GM23338 (cell line): ENCODE measurements at regions not wholly inside any gene's neighbourhood (a gene's known extent, or its start where the extent isn't known, plus 50 kb on each side); places are given as distances from the start of the nearest gene placed in this dataset.

Experiments
- ATAC-seq: fragments of 200-7000 bp; cut with Tn5 transposase; 3 replicates; pipeline ENCODE4 v1.9.1; 2020
- DNase-seq: peaks from one replicate; pipeline ENCODE4 v3.0.0-alpha.2; 2015; ENCODE audit warnings: low spot score
- H2AFZ ChIP-seq: fragments of 200-600 bp; sonication (generic); 2 replicates; pipeline ENCODE4 v1.8.0; 2016; ENCODE audit warnings: antibody characterized with exemption, mild to moderate bottlenecking, moderate library complexity
- H3F3A ChIP-seq: fragments of 200-600 bp; sonication (generic); replicated peaks from 2 replicates; pipeline ENCODE4 v1.8.0; 2017; ENCODE audit warnings: antibody characterized with exemption, mixed run types, low read depth
- H3K27ac ChIP-seq: fragments of 200-600 bp; sonication (generic); 2 replicates; pipeline ENCODE4 v1.6.1; 2016; ENCODE audit warnings: low read depth
- H3K27me3 ChIP-seq: fragments of 200-600 bp; sonication (generic); 2 replicates; pipeline ENCODE4 v1.8.0; 2016; ENCODE audit warnings: mild to moderate bottlenecking, mixed run types, moderate library complexity; ENCODE audit not compliant: insufficient read depth
- H3K36me3 ChIP-seq: fragments of 200-600 bp; sonication (generic); 2 replicates; pipeline ENCODE4 v1.8.0; 2016; ENCODE audit warnings: mild to moderate bottlenecking; ENCODE audit not compliant: insufficient read depth
- H3K4me1 ChIP-seq: fragments of 200-600 bp; sonication (generic); 2 replicates; pipeline ENCODE4 v1.8.0; 2016; ENCODE audit warnings: mild to moderate bottlenecking, moderate library complexity; ENCODE audit not compliant: insufficient read depth
- H3K4me2 ChIP-seq: fragments of 200-600 bp; sonication (generic); 2 replicates; pipeline ENCODE4 v1.7.1; 2017; ENCODE audit warnings: mixed run types
- H3K4me3 ChIP-seq: fragments of 200-600 bp; sonication (generic); 2 replicates; pipeline ENCODE4 v1.6.1; 2016; ENCODE audit warnings: mixed run types
- H3K79me2 ChIP-seq: fragments of 200-600 bp; sonication (generic); replicated peaks from 2 replicates; pipeline ENCODE4 v1.8.0; 2017; ENCODE audit warnings: mild to moderate bottlenecking; ENCODE audit not compliant: insufficient read depth
- H3K9me2 ChIP-seq: fragments of 200-600 bp; sonication (generic); 2 replicates; pipeline ENCODE4 v1.8.0; 2017; ENCODE audit not compliant: insufficient read depth
- H4K20me1 ChIP-seq: fragments of 200-600 bp; sonication (generic); replicated peaks from 2 replicates; pipeline ENCODE4 v1.8.0; 2017; ENCODE audit warnings: mild to moderate bottlenecking; ENCODE audit not compliant: insufficient read depth
- H3K27ac Mint-ChIP-seq: 2 replicates; pipeline ENCODE4 v1.8.0; 2020; ENCODE audit warnings: inconsistent platforms, mild to moderate bottlenecking, moderate library complexity, mixed read lengths
- H3K27me3 Mint-ChIP-seq: 3 replicates; pipeline ENCODE4 v1.8.0; 2022; ENCODE audit warnings: low read depth, mild to moderate bottlenecking, moderate library complexity, mixed read lengths, inconsistent platforms; ENCODE audit not compliant: insufficient read depth, poor library complexity
- H3K36me3 Mint-ChIP-seq: 3 replicates; pipeline ENCODE4 v1.8.0; 2021; ENCODE audit warnings: low read depth, mild to moderate bottlenecking, inconsistent platforms, moderate library complexity, mixed read lengths
- H3K4me1 Mint-ChIP-seq: 3 replicates; pipeline ENCODE4 v1.8.0; 2020; ENCODE audit warnings: mild to moderate bottlenecking, inconsistent platforms, mixed read lengths
- H3K4me3 Mint-ChIP-seq: 3 replicates; pipeline ENCODE4 v1.8.0; 2021; ENCODE audit warnings: moderate library complexity, mild to moderate bottlenecking, inconsistent platforms, mixed read lengths
- H3K9me3 Mint-ChIP-seq: 3 replicates; pipeline ENCODE4 v1.8.0; 2020; ENCODE audit warnings: moderate library complexity, mild to moderate bottlenecking, inconsistent platforms, mixed read lengths
- CREB1 ChIP-seq: fragments of 250-450 bp; sonication (Bioruptor Pico); IDR thresholded peaks from 2 replicates; pipeline ENCODE4 v1.5.0; 2020; ENCODE audit warnings: low read depth, mild to moderate bottlenecking, moderate library complexity
- EZH2 ChIP-seq: fragments of 200-600 bp; sonication (generic); IDR thresholded peaks from one replicate; pipeline ENCODE4 v1.8.0; 2017; ENCODE audit warnings: antibody characterized with exemption, mild to moderate bottlenecking, low read depth; ENCODE audit not compliant: unreplicated experiment
- EZH2phosphoT487 ChIP-seq: fragments of 200-600 bp; sonication (generic); IDR thresholded peaks from one replicate; pipeline ENCODE4 v1.8.1; 2018; ENCODE audit warnings: antibody characterized with exemption; ENCODE audit not compliant: unreplicated experiment
- JUNB ChIP-seq: IDR thresholded peaks from one replicate; pipeline ENCODE4 v1.6.1; 2016; ENCODE audit warnings: antibody characterized with exemption; ENCODE audit not compliant: unreplicated experiment
- NANOG ChIP-seq: IDR thresholded peaks from 2 replicates; pipeline ENCODE4 v1.6.1; 2016; ENCODE audit warnings: antibody characterized with exemption, borderline replicate concordance
- POLR2AphosphoS5 ChIP-seq: IDR thresholded peaks from 2 replicates; pipeline ENCODE4 v1.6.1; 2016; ENCODE audit warnings: antibody characterized with exemption, low read depth
- STAT1 ChIP-seq: IDR thresholded peaks from one replicate; pipeline ENCODE4 v1.6.1; 2016; ENCODE audit warnings: antibody characterized with exemption; ENCODE audit not compliant: unreplicated experiment
- ZNF114 ChIP-seq: fragments of 250-450 bp; sonication (Bioruptor Pico); IDR thresholded peaks from 2 replicates; pipeline ENCODE4 v1.5.0; 2020; ENCODE audit warnings: mild to moderate bottlenecking, moderate library complexity
- ZNF331 ChIP-seq: fragments of 250-450 bp; sonication (Bioruptor Pico); IDR thresholded peaks from 2 replicates; pipeline ENCODE4 v1.5.0; 2020; ENCODE audit warnings: low read depth, mild to moderate bottlenecking, moderate library complexity
- TF ChIP-seq, protein P1 (sequence below), 2 experiments: fragments of 200-600 bp in 1 of 2; sonication (generic) in 1 of 2; conservative IDR thresholded peaks; 2 replicates each; pipeline versions ENCODE4 v1.5.1 to v1.6.1; 2016 to 2017; ENCODE audit warnings: antibody characterized with exemption in 2 of 2, low read depth in 2 of 2, mild to moderate bottlenecking in 2 of 2, moderate library complexity in 1 of 2
- TF ChIP-seq, protein P2 (sequence below): IDR thresholded peaks from 2 replicates; pipeline ENCODE4 v1.6.1; 2016; ENCODE audit warnings: antibody characterized with exemption
- TF ChIP-seq, protein P3 (sequence below): IDR thresholded peaks from one replicate; pipeline ENCODE4 v1.6.1; 2018; ENCODE audit warnings: antibody characterized with exemption; ENCODE audit not compliant: unreplicated experiment
- TF ChIP-seq, protein P4 (sequence below): fragments of 250-450 bp; sonication (Bioruptor Pico); IDR thresholded peaks from 2 replicates; pipeline ENCODE4 v1.5.0; 2020; ENCODE audit warnings: mild to moderate bottlenecking, moderate library complexity

DNA sequence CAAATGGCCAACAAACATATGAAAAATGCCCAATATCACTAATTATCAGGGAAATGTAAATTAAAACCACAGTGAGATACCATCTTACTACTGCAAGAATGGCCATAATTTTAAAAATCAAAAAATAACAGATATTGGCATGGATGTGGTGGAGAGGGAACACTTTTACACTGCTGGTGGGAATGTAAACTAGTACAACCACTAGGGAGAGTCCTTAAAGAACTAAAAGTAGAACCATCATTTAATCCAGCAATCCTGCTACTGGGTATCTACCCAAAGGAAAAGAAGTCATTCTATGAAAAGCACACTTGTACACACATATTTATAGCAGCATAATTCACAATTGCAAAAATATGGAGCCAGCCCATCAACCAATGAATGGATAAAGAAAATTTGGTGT is 459.7 kb downstream of the GXYLT1 start:
- Histone ChIP-seq H3K79me2 (no peaks in the 10 kb centered on the region), H3K27me3 (no peaks in the 10 kb centered on the region), H3K4me1 (no peaks in the 10 kb centered on the region), H3K27ac (no peak overlapping the region), H3F3A (no peaks in the 10 kb centered on the region), H3K4me3 (no peak overlapping the region), H3K36me3 (no peaks in the 10 kb centered on the region), H2AFZ (no peak overlapping the region), H3K9me2 (no peaks in the 10 kb centered on the region), H4K20me1 (no peaks in the 10 kb centered on the region), H3K4me2 (no peak overlapping the region)
- no peak for DNase-seq
- H3K4me1 Mint-ChIP-seq: no peaks in the 10 kb centered on the region
- TF ChIP-seq POLR2AphosphoS5 (no peak), ZNF331 (CRISPR knock-in tag) (no peak), NANOG (no peak), EZH2 (no peak), STAT1 (no peak), EZH2phosphoT487 (no peak), CREB1 (CRISPR knock-in tag) (no peak), JUNB (no peak), ZNF114 (CRISPR knock-in tag) (no peak)
- TF ChIP-seq, protein P1, sequence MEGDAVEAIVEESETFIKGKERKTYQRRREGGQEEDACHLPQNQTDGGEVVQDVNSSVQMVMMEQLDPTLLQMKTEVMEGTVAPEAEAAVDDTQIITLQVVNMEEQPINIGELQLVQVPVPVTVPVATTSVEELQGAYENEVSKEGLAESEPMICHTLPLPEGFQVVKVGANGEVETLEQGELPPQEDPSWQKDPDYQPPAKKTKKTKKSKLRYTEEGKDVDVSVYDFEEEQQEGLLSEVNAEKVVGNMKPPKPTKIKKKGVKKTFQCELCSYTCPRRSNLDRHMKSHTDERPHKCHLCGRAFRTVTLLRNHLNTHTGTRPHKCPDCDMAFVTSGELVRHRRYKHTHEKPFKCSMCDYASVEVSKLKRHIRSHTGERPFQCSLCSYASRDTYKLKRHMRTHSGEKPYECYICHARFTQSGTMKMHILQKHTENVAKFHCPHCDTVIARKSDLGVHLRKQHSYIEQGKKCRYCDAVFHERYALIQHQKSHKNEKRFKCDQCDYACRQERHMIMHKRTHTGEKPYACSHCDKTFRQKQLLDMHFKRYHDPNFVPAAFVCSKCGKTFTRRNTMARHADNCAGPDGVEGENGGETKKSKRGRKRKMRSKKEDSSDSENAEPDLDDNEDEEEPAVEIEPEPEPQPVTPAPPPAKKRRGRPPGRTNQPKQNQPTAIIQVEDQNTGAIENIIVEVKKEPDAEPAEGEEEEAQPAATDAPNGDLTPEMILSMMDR (conservative IDR thresholded peaks at IDR 0.05; ENCODE audit: low read depth in 2 of 2): no peak
- TF ChIP-seq, protein P2, sequence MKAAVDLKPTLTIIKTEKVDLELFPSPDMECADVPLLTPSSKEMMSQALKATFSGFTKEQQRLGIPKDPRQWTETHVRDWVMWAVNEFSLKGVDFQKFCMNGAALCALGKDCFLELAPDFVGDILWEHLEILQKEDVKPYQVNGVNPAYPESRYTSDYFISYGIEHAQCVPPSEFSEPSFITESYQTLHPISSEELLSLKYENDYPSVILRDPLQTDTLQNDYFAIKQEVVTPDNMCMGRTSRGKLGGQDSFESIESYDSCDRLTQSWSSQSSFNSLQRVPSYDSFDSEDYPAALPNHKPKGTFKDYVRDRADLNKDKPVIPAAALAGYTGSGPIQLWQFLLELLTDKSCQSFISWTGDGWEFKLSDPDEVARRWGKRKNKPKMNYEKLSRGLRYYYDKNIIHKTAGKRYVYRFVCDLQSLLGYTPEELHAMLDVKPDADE: no peak
- TF ChIP-seq, protein P3, sequence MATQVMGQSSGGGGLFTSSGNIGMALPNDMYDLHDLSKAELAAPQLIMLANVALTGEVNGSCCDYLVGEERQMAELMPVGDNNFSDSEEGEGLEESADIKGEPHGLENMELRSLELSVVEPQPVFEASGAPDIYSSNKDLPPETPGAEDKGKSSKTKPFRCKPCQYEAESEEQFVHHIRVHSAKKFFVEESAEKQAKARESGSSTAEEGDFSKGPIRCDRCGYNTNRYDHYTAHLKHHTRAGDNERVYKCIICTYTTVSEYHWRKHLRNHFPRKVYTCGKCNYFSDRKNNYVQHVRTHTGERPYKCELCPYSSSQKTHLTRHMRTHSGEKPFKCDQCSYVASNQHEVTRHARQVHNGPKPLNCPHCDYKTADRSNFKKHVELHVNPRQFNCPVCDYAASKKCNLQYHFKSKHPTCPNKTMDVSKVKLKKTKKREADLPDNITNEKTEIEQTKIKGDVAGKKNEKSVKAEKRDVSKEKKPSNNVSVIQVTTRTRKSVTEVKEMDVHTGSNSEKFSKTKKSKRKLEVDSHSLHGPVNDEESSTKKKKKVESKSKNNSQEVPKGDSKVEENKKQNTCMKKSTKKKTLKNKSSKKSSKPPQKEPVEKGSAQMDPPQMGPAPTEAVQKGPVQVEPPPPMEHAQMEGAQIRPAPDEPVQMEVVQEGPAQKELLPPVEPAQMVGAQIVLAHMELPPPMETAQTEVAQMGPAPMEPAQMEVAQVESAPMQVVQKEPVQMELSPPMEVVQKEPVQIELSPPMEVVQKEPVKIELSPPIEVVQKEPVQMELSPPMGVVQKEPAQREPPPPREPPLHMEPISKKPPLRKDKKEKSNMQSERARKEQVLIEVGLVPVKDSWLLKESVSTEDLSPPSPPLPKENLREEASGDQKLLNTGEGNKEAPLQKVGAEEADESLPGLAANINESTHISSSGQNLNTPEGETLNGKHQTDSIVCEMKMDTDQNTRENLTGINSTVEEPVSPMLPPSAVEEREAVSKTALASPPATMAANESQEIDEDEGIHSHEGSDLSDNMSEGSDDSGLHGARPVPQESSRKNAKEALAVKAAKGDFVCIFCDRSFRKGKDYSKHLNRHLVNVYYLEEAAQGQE: no peak
- TF ChIP-seq, protein P4, sequence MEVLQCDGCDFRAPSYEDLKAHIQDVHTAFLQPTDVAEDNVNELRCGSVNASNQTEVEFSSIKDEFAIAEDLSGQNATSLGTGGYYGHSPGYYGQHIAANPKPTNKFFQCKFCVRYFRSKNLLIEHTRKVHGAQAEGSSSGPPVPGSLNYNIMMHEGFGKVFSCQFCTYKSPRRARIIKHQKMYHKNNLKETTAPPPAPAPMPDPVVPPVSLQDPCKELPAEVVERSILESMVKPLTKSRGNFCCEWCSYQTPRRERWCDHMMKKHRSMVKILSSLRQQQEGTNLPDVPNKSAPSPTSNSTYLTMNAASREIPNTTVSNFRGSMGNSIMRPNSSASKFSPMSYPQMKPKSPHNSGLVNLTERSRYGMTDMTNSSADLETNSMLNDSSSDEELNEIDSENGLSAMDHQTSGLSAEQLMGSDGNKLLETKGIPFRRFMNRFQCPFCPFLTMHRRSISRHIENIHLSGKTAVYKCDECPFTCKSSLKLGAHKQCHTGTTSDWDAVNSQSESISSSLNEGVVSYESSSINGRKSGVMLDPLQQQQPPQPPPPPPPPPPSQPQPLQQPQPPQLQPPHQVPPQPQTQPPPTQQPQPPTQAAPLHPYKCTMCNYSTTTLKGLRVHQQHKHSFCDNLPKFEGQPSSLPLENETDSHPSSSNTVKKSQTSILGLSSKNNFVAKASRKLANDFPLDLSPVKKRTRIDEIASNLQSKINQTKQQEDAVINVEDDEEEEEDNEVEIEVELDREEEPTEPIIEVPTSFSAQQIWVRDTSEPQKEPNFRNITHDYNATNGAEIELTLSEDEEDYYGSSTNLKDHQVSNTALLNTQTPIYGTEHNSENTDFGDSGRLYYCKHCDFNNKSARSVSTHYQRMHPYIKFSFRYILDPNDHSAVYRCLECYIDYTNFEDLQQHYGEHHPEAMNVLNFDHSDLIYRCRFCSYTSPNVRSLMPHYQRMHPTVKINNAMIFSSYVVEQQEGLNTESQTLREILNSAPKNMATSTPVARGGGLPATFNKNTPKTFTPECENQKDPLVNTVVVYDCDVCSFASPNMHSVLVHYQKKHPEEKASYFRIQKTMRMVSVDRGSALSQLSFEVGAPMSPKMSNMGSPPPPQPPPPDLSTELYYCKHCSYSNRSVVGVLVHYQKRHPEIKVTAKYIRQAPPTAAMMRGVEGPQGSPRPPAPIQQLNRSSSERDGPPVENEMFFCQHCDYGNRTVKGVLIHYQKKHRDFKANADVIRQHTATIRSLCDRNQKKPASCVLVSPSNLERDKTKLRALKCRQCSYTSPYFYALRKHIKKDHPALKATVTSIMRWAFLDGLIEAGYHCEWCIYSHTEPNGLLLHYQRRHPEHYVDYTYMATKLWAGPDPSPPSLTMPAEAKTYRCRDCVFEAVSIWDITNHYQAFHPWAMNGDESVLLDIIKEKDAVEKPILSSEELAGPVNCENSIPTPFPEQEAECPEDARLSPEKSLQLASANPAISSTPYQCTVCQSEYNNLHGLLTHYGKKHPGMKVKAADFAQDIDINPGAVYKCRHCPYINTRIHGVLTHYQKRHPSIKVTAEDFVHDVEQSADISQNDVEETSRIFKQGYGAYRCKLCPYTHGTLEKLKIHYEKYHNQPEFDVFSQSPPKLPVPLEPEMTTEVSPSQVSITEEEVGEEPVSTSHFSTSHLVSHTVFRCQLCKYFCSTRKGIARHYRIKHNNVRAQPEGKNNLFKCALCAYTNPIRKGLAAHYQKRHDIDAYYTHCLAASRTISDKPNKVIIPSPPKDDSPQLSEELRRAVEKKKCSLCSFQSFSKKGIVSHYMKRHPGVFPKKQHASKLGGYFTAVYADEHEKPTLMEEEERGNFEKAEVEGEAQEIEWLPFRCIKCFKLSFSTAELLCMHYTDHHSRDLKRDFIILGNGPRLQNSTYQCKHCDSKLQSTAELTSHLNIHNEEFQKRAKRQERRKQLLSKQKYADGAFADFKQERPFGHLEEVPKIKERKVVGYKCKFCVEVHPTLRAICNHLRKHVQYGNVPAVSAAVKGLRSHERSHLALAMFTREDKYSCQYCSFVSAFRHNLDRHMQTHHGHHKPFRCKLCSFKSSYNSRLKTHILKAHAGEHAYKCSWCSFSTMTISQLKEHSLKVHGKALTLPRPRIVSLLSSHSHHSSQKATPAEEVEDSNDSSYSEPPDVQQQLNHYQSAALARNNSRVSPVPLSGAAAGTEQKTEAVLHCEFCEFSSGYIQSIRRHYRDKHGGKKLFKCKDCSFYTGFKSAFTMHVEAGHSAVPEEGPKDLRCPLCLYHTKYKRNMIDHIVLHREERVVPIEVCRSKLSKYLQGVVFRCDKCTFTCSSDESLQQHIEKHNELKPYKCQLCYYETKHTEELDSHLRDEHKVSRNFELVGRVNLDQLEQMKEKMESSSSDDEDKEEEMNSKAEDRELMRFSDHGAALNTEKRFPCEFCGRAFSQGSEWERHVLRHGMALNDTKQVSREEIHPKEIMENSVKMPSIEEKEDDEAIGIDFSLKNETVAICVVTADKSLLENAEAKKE: no peak
- H3K9me3 Mint-ChIP-seq: no peaks in the 10 kb centered on the region; the same call in 2 of the 3 replicates
- no peak overlapping the region for H3K27ac Mint-ChIP-seq
- H3K4me3 Mint-ChIP-seq: no peak overlapping the region
- no peaks in the 10 kb centered on the region for H3K36me3 Mint-ChIP-seq
- ATAC-seq: no peak
- H3K27me3 Mint-ChIP-seq: peaks cover under 1% of the 10 kb centered on the region
